Large intestine (tissue), 3 donors: ENCODE measurements at regions not wholly inside any gene's neighbourhood (a gene's known extent, or its start where the extent isn't known, plus 50 kb on each side); places are given as distances from the start of the nearest gene placed in this dataset.

Experiments used
- DNase-seq, 2 donors: peaks; one replicate each; pipeline versions ENCODE4 v3.0.0 to v3.0.0-alpha.2; 2013
- H3K27ac ChIP-seq: one replicate; pipeline ENCODE4 v1.5.1; 2013; ENCODE audit warnings: low read length
- H3K27me3 ChIP-seq: 2 replicates; pipeline ENCODE4 v1.6.1; 2013; ENCODE audit warnings: low read length; ENCODE audit not compliant: control insufficient read depth, insufficient read depth
- H3K36me3 ChIP-seq: 2 replicates; pipeline ENCODE4 v1.6.1; 2013; ENCODE audit warnings: low read length; ENCODE audit not compliant: control insufficient read depth, insufficient read depth
- H3K4me1 ChIP-seq: one replicate; pipeline ENCODE4 v1.6.1; 2013; ENCODE audit warnings: low read length; ENCODE audit not compliant: control insufficient read depth, insufficient read depth
- H3K4me3 ChIP-seq: one replicate; pipeline ENCODE4 v1.5.1; 2013; ENCODE audit warnings: low read length
- H3K9me3 ChIP-seq: one replicate; pipeline ENCODE4 v1.6.1; 2013; ENCODE audit warnings: mild to moderate bottlenecking, low read depth, low read length, moderate library complexity; ENCODE audit not compliant: control insufficient read depth
- WGBS: methylation state at CpG from one replicate; pipeline ENCODE4 v1.1.5; 2013; ENCODE audit warnings: low lambda C conversion rate; ENCODE audit not compliant: insufficient coverage; 5-methylcytosine and 5-hydroxymethylcytosine counted together

DNA sequence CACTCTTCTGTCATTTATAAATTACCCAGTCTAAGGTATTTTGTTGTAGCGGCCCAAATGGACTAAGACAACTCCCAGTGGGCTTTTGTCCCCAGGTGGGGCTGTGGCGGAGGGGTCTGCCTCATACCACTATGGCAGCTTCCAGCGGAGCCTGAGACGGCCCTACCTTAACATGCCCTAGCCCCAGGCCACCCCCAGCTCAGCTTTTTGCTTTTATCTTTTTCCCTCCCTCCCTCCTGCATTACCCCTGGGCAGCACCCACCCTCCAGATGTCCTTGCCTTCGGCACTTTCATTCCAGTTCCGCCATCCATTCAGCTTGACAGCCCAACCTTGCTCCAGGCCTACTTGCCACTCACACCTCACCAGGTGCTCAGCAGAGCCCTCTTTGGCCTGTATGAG is 307.3 kb downstream of the PTPRU start:
- Histone ChIP-seq H3K4me1 (no peaks in the 10 kb centered on the region), H3K27ac (no peak overlapping the region), H3K36me3 (no peaks in the 10 kb centered on the region), H3K4me3 (no peak overlapping the region), H3K9me3 (no peaks in the 10 kb centered on the region), H3K27me3 (no peaks in the 10 kb centered on the region)
- no peak for DNase-seq
- WGBS = 100% methylated on average over 1 of the region's 6 CpGs

DNA sequence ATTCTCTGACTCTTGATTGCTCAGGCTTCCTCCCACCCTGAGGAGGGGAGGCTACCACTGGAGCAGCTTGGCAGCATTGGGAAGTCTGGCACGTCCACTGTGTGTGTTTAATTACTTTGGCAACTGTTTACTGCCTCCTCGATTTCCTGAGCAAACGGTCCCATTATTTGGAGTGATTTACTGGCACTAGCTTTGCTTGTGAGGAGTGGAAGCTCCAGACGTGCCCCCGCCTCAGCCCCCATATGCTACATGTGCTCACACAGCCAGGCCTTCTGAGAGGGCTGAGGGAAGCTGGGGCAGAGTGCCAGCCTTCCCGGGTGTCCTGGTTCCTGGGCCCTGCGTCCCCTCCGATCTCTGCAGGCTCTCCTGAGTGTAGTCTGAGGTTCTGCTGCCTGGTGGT is 306.2 kb downstream of the PTPRU start:
- H3K27ac ChIP-seq = no peak overlapping the region
- no peaks in the 10 kb centered on the region for H3K4me1 ChIP-seq
- H3K36me3 ChIP-seq = no peaks in the 10 kb centered on the region
- DNase-seq = no peak
- no peaks in the 10 kb centered on the region for H3K9me3 ChIP-seq
- no CpG with 5 or more reads among the region's 8 CpGs for WGBS
- H3K4me3 ChIP-seq = no peak overlapping the region
- H3K27me3 ChIP-seq = no peaks in the 10 kb centered on the region

DNA sequence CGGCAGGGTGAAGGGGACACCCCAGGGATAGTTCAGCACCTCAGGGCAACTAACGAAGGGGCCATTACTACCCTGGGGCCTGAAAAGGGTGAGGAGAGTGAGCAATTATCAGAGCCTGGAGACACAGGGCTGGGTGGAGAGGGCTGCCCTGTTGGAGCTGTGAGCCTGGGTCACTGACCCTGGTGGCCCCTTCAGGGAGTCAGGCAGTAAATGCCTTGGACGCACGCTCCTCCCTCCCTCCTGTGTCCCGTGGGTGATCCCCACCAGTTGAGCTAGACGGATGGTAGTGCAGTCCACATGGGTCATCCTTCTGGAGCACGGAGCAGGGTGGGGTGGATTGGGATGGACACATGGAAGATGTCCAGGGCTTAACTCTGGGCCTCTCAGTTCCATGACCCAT is 305.3 kb downstream of the PTPRU start:
- no CpG with 5 or more reads among the region's 7 CpGs for WGBS
- no peak for DNase-seq
- Histone ChIP-seq H3K27me3 (no peaks in the 10 kb centered on the region), H3K36me3 (no peaks in the 10 kb centered on the region), H3K27ac (no peak overlapping the region), H3K4me3 (no peak overlapping the region), H3K4me1 (no peaks in the 10 kb centered on the region), H3K9me3 (no peaks in the 10 kb centered on the region)

DNA sequence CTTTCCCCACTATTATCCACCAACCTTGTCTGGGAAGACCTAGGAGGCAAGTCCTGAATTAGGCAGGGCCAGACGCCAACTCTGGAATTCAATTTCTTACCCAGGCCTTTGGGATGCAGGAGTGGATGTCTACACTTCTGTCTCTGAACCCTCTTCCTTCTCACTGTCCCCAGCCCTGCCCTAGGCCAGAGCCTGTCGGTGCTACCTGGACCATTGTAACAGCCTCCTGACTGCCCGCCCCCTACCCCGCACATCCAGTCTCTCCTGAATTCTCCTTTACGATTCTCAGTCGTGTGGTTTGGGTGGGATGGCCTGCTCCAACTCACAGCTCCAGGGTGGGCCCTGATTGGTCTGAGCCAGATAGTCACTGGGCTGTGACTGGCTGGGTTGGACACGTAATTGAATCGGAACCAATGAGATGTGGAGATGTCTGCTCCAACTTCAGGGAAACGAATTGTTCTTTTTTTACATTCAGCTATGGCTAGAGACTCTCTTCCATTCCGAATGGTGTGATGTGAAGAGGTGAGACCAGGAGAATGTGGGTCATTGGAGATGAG is 304.6 kb downstream of the PTPRU start:
- Histone ChIP-seq H3K36me3 (no peaks in the 10 kb centered on the region), H3K4me3 (no peak overlapping the region), H3K27me3 (no peaks in the 10 kb centered on the region), H3K9me3 (no peaks in the 10 kb centered on the region), H3K27ac (no peak overlapping the region), H3K4me1 (no peaks in the 10 kb centered on the region)
- no peak for DNase-seq
- no CpG with 5 or more reads among the region's 10 CpGs for WGBS

DNA sequence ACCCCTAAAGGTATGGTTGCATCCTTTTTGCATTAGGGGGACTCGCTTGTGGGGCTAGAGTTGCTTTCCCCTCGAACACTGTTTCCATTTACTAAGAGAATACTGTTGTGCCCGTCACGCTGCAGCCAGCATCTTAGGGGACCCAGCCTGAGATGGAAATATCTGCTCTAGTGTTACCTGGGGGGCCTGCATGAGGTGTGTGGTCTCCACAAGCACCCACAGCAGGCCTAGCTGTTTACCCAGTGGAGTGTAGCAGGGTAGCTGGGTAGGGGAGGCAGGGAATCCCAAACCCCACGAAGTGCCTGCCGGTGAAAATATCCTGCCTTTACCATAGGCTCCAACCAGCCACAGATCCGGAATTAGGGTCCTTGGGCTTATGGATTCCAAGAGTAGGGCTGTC is 303.6 kb downstream of the PTPRU start:
- no CpG with 5 or more reads among the region's 7 CpGs for WGBS
- no peak for DNase-seq

DNA sequence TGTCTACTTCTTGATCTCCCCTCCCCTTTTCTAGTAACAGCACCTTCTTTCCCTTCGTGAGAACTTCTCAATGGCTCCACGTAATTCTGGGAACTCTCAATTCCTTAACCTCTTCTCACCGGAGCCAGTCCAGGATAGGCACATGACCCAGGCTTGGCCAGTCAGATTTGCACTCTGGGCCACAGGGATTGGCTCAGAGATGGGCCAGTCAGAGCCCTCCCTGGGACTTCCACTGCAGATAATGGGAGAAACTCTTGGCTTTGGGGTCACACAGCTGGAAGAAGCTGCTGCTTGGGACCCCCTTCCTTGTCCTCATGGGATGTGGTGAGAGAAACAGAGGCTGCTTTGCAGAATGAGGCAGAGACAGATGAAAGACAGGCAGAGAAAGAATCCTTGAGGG is 302.3 kb downstream of the PTPRU start:
- Histone ChIP-seq H3K9me3 (no peaks in the 10 kb centered on the region), H3K4me3 (no peak overlapping the region), H3K27ac (no peak overlapping the region), H3K27me3 (no peaks in the 10 kb centered on the region), H3K4me1 (no peaks in the 10 kb centered on the region), H3K36me3 (no peaks in the 10 kb centered on the region)
- WGBS = no CpG with 5 or more reads among the region's 3 CpGs
- DNase-seq = no peak

More for the DNA sequence above, 303.6 kb downstream of the PTPRU start:
- no peak overlapping the region for H3K27ac ChIP-seq
- no peaks in the 10 kb centered on the region for H3K27me3 ChIP-seq
- no peaks in the 10 kb centered on the region for H3K9me3 ChIP-seq
- no peak overlapping the region for H3K4me3 ChIP-seq
- no peaks in the 10 kb centered on the region for H3K4me1 ChIP-seq
- H3K36me3 ChIP-seq = no peaks in the 10 kb centered on the region

DNA sequence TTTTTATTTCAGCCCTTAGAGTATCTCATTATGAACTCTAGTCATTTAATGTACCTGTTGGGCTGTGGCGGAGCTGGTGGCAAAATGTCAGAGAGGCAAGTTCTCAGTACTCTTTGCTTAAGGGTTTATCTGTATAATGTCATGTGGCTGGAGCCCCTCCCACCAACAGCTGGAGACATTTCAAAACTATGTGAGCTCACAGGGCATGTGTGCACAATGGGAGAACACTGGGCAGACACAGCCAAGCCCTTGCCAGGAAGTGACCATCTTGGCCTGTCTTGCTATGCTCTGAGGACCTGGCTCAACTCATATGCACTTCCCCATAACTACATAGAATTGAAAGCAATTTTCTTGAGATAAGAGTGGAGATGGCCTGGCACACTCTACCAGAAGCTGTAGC is 296.4 kb downstream of the PTPRU start:
- Histone ChIP-seq H3K4me1 (no peaks in the 10 kb centered on the region), H3K27me3 (peaks cover under 1% of the 10 kb centered on the region), H3K4me3 (no peak overlapping the region), H3K9me3 (peaks cover 2% of the 10 kb centered on the region), H3K36me3 (no peaks in the 10 kb centered on the region), H3K27ac (no peak overlapping the region)
- peak in 1 of 2 donors; percentile 34 for DNase-seq
- no CpG with 5 or more reads among the region's 1 CpG for WGBS

DNA sequence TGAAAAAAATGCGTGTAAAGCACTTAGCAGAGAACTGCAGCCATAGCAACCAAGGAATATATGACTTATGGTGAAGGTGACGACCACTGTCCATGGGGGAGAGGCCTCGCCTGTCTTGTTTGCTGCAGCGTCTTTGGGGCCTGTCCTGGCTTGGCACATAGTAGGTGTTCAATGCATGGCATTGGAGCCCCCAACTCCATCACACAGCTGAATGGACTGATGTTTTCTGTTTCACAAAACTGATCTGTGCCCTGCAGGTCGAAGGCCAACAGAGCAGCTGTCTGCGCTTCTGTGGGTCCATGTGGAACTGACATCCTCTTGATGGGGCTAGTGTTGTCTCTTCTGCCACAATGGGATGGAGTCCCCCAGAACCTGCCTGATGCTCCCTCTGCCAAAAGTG is 296.0 kb downstream of the PTPRU start:
- Histone ChIP-seq H3K4me1 (no peaks in the 10 kb centered on the region), H3K4me3 (no peak overlapping the region), H3K27me3 (peaks cover 2% of the 10 kb centered on the region), H3K9me3 (peaks cover 2% of the 10 kb centered on the region), H3K27ac (no peak overlapping the region), H3K36me3 (no peaks in the 10 kb centered on the region)
- no CpG with 5 or more reads among the region's 6 CpGs for WGBS
- DNase-seq = no peak

DNA sequence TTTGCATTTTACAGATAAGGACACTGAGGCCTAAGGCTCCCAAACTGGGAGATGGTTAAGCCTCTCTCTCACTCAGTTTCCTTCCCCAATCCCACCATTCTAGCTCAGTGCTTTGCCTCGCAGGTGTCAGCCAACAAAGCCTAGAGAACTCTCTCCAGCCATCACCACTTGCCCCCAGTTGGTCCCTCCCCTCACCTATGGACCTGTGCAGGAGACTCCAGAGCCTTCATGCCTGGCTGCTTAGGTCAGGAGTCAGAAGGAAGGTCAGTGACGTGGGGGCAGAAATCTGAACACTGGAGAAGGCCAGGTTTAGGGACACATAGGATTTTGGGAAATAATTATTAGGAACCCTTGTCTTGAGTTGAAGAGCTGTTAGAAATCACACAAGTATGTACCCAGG is 295.3 kb downstream of the PTPRU start:
- Histone ChIP-seq H3K36me3 (no peaks in the 10 kb centered on the region), H3K27ac (no peak overlapping the region), H3K27me3 (peaks cover 4% of the 10 kb centered on the region), H3K4me3 (no peak overlapping the region), H3K4me1 (no peaks in the 10 kb centered on the region), H3K9me3 (peaks cover 2% of the 10 kb centered on the region)
- DNase-seq = no peak
- WGBS = 63% methylated on average over 1 of the region's 2 CpGs

DNA sequence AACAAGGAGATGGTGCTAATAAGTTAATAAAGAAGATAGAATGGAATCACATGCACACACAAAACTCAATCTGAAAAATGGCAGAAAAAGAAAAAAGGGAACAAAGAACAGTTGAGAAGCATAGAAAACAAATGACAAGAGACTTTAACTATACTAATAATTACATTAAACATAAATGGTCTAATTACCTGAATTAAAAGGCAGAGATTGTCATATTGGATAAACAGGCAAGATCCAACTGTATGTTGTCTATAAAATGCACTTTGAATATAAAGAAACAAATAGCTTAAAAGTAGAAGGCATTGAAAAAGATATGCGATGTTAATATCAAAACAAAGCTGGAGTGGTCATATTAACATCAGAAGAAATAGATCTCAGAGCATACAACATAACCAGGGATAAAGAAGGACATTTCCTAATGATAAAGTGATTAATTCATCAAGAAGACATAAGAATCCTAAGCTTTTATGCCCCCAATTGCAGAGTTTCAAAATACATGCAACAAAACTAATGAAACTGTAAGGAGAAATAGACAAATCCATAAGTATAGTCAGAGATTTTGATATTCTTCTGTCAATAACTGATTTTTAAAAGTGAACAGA is 293.5 kb downstream of the PTPRU start:
- Histone ChIP-seq H3K27me3 (peaks cover 5% of the 10 kb centered on the region), H3K9me3 (peaks cover 2% of the 10 kb centered on the region), H3K36me3 (no peaks in the 10 kb centered on the region), H3K4me1 (no peaks in the 10 kb centered on the region), H3K4me3 (no peak overlapping the region), H3K27ac (no peak overlapping the region)
- WGBS = 100% methylated on average over 1 of the region's 1 CpG
- no peak for DNase-seq

DNA sequence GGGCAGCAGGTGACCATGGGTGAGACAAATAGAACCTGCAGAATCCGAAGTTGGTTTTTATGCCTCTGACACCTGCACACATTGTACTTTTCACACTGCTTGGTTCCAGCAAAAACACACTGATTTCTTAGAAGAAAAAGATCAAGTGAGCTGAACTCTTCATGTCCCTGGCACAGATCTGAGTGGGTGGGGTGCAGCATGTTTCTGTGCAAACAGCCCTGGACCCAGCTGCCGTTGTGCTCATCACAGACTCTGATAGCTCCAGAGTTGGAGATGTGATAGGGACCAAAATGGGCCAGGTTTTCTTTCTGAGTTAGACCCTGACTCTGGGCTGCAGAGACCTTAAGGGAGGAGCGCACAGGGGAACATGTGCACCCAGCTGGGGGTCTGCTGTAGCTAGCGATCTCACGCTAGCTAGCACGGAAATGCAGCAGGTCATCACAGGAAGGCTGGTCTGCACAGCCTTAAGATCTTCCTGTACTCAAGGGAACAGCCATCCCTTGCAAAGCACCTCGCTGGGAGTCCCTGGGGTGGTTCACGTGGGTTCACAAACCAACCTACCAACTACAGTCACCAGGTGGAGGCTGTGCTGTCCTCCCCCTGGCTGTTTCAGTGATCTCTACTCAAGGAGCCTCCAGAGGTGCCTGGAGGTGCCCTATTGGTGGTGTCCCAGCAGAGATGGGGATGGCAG is 291.1 kb downstream of the PTPRU start:
- H3K9me3 ChIP-seq = peaks cover 2% of the 10 kb centered on the region
- H3K36me3 ChIP-seq = no peaks in the 10 kb centered on the region
- peaks cover 5% of the 10 kb centered on the region for H3K27me3 ChIP-seq
- H3K27ac ChIP-seq = no peak overlapping the region
- DNase-seq = no peak
- WGBS = no CpG with 5 or more reads among the region's 8 CpGs
- no peak overlapping the region for H3K4me3 ChIP-seq
- H3K4me1 ChIP-seq = no peaks in the 10 kb centered on the region
